Fibroblast of the aortic adventitia (primary cell): ENCODE measurements at regions not wholly inside any gene's neighbourhood (a gene's known extent, or its start where the extent isn't known, plus 50 kb on each side); places are given as distances from the start of the nearest gene placed in this dataset.

ENCODE experiments used
- DNase-seq: peaks from one replicate; pipeline ENCODE4 v3.0.0-alpha.2; 2010; ENCODE audit warnings: low read depth
- H3K4me3 ChIP-seq: 2 replicates; pipeline ENCODE4 v1.5.1; 2011; ENCODE audit warnings: low read depth, mild to moderate bottlenecking, control low read depth, low read length, moderate library complexity
- TF ChIP-seq, protein P1 (sequence below): IDR thresholded peaks from 2 replicates; pipeline ENCODE4 v1.5.1; 2011; ENCODE audit warnings: mild to moderate bottlenecking, low read length, control low read depth, inconsistent platforms; ENCODE audit not compliant: insufficient read depth

DNA sequence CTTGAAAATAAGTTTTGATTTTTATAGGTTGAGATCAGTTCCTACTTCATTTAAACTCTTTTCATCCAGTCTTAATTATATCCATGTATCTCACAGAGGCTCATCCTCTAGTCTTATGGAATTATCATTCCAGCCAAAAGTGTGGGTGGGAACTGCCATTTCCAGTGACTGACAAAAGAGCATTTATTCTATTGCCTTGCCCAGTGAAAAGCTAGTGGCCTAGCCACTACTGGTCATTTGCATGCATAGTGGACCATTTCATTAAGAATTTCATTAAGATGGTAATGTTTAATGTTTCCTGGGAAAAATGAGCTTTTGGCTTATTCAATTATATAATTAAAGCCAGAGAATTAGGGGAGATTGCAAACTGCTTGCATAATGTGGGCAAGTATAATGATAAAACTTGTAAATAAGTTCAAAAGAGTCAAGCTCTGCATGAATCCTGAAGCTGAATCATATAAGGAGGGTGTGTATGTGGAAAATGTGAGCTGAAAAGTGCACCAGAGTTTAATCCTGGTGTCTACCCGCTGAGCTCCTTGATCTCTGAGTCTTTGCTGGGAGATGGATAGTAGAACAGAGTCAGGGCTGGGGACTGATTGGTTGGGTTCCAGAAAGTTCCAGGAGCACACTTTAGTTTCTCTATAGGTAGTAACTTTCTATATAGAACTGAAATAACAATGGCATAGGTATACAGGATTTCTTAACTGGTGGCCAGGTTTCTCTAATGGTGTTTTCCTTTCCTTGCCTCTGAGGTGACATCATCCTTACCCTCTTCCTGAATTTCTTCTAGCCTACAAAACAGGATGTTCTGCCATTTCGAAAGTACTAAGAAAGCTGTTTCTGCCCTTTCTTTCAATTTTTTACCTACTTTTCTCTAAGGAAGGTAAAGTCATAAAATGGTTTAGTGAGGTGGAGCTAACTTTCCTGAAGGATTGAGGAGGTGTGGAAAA is 78.5 kb downstream of the KIF4B start:
- TF ChIP-seq, protein P1, sequence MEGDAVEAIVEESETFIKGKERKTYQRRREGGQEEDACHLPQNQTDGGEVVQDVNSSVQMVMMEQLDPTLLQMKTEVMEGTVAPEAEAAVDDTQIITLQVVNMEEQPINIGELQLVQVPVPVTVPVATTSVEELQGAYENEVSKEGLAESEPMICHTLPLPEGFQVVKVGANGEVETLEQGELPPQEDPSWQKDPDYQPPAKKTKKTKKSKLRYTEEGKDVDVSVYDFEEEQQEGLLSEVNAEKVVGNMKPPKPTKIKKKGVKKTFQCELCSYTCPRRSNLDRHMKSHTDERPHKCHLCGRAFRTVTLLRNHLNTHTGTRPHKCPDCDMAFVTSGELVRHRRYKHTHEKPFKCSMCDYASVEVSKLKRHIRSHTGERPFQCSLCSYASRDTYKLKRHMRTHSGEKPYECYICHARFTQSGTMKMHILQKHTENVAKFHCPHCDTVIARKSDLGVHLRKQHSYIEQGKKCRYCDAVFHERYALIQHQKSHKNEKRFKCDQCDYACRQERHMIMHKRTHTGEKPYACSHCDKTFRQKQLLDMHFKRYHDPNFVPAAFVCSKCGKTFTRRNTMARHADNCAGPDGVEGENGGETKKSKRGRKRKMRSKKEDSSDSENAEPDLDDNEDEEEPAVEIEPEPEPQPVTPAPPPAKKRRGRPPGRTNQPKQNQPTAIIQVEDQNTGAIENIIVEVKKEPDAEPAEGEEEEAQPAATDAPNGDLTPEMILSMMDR, result no peak
- no peak for DNase-seq
- no peak overlapping the region for H3K4me3 ChIP-seq

DNA sequence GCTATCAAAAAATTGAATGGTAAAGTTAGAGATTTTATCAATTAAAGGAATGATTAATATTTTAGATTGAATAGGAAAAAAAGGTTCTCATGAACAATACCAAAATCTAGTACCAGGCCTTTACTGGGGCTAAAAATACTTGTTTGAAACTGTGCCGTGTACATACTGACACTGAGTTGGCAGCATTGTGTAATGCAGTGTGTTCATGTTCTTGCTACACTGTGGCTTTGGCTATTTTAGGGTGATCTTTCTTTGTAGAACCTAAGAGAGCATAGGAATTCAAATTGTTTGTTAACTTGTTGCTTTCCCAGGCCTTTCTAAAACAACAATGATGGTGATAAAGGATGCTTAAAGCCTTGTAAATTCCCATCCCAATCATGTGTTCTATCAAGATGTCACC is 80.9 kb downstream of the KIF4B start:
- TF ChIP-seq, protein P1, result no peak
- no peak for DNase-seq
- no peak overlapping the region for H3K4me3 ChIP-seq

DNA sequence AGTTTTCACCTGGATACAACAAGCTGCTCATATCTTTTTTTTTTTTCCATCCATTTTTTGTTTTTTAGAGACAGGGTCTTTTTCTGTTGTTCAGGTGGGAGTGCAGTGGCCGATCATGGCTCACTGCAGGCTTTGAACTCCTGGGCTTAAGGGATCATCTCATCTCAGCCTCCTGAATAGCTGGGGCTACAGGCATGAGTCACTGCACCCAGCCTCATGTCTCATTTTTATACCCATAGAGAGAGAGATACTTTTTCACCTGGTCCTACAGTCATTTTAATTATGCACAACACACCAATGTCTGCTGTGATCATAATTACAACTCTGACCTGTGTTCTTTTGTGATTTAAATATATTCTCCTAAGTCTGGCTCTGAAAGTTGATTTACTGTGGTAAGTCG is 84.4 kb downstream of the KIF4B start:
- no peak for DNase-seq
- H3K4me3 ChIP-seq, result no peak overlapping the region
- TF ChIP-seq, protein P1, result no peak

DNA sequence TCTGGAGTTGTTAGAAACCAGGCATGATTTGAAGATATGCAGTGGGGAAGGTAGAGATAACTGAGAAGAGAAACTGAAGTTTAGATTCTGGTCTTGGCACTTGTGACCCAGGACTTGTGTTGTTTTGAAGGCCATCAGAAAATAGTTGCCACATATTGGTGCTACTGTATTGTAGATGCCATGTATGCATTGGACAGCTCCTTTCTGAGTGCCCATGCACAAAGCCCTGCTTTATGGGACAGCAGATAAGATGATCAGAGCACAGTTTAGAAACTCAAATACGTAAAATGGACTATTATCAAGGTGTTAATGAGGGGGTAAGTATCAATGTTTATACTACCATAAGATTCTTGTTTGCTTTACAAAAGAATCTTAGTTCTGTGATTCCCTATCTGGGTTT is 84.9 kb downstream of the KIF4B start:
- no peak for DNase-seq
- no peak overlapping the region for H3K4me3 ChIP-seq
- TF ChIP-seq, protein P1, result no peak

DNA sequence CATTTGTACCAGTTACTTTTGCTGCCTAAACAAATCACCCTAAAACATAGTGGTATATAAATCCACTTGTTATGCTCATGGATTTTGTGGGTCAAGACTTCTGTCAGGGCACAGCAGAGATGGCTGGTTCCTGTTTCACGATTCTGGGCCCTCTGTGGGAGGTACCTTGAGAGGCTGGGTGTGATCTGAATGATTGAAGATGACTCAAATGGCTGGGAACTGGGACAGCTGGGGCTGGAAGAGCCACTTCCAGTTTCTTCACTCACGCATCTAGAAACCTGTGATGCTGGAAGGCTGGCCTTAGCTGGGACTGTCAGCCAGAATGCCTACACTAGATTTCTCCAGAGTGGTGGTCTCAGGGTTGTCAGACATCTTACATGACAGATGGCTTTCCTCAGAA is 88.1 kb downstream of the KIF4B start:
- H3K4me3 ChIP-seq, result no peak overlapping the region
- TF ChIP-seq, protein P1, result no peak
- no peak for DNase-seq

DNA sequence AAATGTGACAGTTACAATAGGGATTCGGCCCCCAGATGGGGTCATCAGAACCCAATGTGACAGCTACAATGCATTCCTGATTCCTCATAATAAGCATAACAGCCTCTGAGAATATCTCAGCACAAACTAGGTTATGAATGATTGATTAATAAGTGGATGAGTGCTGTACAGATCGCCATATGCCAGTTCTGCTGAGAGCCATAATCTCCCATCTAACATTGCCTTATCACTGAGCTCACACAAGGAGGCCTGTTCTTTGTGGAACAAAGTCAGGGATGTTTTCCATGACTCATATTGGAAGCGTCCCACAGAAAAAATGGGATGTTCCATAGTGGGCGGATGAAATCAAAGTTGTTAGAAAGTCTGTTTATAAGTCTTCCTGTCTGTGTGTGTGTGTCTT is 89.6 kb downstream of the KIF4B start:
- no peak for DNase-seq
- TF ChIP-seq, protein P1, result no peak
- H3K4me3 ChIP-seq, result no peak overlapping the region
